HG03439 (cell line): ENCODE measurements at regions not wholly inside any gene's neighbourhood (a gene's known extent, or its start where the extent isn't known, plus 50 kb on each side); places are given as distances from the start of the nearest gene placed in this dataset.
A peak's percentile ranks its signal among the peaks of the same experiment; 100 is the strongest.
"Not testable (repeated sequence)": the region's sequence is repeated elsewhere in the genome, so short reads cannot be mapped to it uniquely, and the experiment has no call there.

ENCODE experiments used
- ATAC-seq: cut with Tn5 transposase; IDR thresholded peaks from one replicate; pipeline ENCODE4 v1.9.1; 2021; ENCODE audit warnings: mild to moderate bottlenecking, moderate library complexity; ENCODE audit not compliant: unreplicated experiment

GRCh38 chr1:219070395-219070794 lies 103.3 kb upstream of the LYPLAL1 start:
- ATAC-seq, result not testable (repeated sequence)

DNA sequence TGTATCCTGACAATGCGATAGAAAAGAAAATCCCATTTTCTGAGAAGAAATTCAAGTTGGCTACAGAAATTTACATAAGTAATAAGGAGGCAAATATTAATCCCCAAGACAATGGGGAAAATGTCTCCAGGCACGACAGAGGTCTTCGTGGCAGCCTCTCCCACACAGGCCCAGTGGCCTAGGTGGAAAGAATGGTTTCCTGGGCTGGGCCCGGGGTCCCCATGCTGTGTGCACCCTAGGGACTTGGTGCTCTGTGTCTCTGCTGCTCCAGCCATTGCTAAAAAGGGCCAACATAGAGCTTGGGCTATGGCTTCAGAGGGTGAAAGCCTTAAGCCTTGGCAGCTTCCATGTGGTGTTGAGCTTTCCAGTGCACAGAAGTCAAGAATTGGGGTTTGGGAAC lies 102.5 kb upstream of the LYPLAL1 start:
- ATAC-seq, result no peak

DNA sequence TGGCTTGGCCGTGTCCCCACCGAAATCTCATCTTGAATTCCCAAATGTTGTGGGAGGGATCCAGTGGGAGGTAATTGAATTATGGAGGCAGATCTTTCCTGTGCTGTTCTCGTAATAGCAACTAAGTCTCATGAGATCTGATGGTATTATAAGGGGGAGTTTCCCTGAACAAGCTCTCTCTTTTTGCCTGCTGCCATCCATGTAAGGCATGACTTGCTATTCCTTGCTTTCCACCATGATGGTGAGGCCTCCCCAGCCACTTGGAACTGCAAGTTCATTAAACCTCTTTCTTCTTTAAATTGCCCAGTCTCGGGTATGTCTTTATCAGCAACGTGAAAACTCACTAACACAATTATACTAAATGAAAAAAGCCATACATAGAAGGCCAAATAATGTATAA lies 101.3 kb upstream of the LYPLAL1 start:
- ATAC-seq, result no peak

GRCh38 chr1:219074084-219074728 lies 99.5 kb upstream of the LYPLAL1 start:
- ATAC-seq, result no peak

DNA sequence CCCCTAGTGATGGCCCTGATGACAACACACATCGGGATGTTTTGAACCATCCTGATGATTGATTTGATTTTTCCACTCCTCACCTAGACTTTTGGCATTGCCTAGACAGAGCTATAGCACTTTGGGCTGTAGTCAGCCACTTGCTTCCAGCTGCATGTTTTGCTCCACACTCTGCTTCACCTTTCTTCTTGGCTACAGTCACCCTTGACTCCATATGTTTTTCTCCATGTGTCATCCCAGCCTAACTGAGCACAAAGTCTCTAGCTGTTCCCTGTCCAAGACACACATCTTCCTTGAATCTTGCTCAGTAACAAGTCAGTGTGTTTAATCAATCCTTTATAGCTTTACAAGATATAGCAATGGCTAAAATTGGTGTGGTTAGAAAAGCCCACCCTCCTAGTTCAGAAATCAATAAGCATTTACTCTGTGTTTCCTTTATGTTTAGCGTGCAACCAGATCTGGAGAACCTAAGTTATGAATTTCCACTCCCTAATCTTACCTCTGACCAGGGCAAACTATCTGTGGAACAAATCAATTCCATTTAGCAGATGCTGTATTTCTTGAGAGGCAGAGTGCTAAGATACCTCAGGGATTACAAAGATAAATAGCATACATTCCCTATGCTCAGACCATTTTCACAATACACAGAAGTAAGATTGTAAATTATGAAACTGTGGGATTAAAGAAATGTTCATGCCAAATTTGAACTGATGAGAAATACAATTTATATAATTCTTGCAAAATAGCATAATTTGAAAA lies 98.4 kb upstream of the LYPLAL1 start:
- ATAC-seq, result no peak

DNA sequence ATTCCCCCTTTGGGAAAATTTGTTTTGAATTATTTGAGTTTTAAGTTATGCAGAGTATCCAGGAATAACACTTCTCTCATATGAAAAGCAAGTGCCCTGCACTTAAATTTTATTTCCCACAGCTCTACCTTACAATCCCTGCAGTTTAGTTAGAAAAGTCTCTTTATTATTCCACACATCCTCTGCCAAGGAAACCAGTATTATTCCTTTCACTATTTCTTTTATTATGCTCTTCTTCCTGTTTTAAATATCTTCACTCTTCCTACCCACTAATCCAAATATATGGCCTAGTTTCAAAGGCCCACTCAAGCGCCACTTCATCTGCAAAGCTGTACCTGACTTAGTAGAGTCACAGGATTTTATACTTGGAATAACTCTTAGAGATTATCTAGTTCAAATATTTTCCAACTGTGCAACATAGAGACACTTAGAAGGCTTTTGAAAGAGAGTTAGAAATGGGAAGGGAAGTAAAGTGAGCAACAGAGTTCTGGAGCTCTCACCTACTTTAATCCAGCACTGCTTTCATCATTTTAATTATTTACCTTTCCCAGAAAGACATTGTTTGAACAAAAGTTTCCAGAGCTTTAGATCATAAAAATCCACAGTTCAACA lies 97.2 kb upstream of the LYPLAL1 start:
- ATAC-seq, result no peak

GRCh38 chr1:219077767-219078166 lies 95.9 kb upstream of the LYPLAL1 start:
- ATAC-seq, result not testable (repeated sequence)

- ATAC-seq, result peak; percentile 65
Observed at GRCh38 chr1:219081943-219082925, 91.4 kb upstream of the LYPLAL1 start.

DNA sequence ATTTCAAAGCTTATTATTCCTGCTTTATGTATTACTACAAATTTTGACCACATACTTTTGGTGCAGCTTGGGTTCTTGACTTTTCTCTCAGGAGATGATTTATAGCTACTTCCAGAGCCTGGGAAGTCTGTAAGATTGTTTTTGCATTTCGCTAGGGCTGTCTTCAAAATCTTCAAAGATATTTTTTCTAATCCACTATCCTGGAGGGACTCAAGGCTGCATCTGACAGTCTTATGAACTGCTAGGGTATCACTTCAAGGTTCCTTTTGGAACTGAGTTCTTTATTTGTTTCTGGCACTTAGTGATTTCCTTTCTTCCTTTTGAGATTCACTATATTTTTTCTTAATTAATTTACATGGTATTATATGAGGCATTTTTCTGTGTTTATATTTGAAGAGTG lies 90.0 kb upstream of the LYPLAL1 start:
- ATAC-seq, result no peak

GRCh38 chr1:219085082-219085481 lies 88.6 kb upstream of the LYPLAL1 start:
- ATAC-seq, result no peak

- no peak for ATAC-seq
Observed at GRCh38 chr1:219085988-219086387, 87.7 kb upstream of the LYPLAL1 start.

DNA sequence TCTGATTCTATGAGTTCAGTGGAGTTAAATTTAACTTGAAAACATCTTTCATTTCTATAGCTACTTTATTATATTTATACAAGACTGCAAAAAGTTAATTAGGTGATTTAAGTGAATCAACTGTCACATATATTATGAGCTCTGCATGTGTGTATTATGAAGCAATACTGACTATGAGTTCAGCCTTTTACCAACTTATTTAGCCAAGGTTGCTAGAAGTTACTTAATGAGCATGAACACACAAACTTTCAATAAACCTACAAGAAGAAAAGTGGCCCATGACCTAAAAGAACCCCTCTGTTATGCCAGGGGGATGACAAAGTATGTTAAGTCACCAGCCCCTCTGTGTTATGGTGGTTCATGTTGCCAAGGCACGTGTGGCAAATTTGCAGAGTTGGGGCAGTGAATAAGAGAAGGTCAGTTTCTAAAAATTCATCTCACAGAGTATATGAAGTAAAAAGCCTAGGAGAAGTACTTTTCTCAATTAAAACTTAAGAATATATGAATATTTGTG lies 86.7 kb upstream of the LYPLAL1 start:
- no peak for ATAC-seq

DNA sequence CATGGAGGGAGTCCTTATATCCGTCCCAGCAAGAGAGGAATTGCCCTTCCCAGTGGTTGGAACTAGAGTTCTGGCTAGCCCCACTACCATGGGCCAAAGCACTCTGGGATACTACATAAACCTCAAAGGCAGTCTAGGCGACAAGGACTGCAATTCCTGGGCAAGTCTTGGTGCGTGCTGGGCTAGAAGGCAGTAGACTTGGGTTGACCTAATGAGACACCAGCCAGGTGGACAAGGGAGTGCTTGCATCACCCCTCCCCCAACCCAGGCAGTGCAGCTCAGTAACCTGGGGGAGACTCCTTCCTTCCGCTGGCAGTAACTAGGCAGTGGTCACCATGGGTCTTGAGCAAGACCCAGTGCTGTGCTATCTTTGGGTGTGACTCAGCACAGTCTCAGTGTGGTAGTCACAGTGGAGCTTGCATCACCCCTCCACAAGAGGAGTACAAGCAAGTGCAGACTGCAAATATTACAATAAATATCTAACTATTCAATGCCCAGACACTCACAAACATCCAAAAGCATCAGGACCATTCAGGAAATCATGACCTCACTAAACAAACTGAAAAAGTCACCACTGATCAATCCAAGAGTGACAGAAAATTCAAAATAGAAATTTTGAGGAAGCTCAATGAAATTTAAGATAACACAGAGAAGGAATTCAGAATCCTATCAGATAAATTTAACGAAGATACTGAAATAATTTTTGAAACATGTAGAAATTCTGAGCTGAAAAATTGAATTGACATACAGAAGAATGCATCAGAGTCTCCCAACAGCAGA lies 84.7 kb upstream of the LYPLAL1 start:
- peak; percentile 55 for ATAC-seq

DNA sequence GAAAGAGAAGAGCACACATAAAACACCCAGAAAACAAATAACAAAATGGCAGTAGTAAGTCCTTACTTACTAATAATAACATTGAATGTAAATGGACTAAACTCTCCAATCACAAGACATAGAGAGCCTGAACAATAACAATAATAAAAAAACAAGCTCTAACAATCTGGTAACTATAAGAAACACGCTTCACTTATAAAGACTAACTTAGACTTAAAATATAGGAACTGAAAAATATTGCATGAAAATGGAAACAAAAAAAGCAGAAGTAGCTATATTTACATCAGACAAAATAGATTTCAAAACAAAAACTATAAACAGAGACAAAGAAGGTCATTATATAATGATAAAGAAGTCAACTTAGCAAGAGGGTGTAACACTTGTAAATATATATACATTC lies 83.1 kb upstream of the LYPLAL1 start:
- peak; percentile 90 for ATAC-seq

DNA sequence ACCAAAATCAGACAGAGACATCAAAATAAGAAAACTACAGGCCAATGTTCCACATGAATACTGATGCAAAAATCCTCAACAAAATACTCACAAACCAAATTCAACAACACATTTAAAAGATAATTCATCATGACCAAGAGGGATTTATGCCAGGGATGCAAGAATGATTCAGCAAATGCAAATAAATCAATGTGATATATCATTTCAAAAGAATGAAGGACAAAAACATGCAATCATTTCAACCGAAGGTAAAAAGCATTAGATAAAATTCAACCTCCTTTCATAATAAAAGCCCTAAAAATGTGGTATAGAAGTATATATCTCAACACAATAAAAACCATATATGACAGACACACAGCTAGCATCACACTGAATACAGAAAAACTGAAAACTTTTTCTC lies 81.5 kb upstream of the LYPLAL1 start:
- no peak for ATAC-seq

GRCh38 chr1:219099307-219099706 lies 74.4 kb upstream of the LYPLAL1 start:
- ATAC-seq, result no peak

DNA sequence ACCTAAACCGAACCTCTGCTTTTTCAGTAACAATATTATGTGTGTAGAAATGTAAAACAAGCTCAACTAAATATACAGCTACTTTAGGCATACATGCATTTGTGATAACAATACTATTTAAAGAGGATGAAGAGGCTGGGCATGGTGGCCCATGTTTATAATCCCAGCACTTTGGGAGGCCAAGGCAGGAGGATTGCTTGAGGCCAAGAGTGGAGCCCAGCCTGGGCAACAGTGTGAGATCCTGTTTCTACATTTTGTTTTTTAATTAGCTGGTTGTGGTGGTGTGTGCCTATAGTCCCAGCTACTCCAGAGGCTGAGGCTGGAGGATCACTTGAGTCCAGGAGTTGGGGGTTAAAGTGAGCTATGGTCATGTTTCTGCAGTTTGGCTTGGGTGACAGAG lies 73.6 kb upstream of the LYPLAL1 start:
- ATAC-seq, result no peak

DNA sequence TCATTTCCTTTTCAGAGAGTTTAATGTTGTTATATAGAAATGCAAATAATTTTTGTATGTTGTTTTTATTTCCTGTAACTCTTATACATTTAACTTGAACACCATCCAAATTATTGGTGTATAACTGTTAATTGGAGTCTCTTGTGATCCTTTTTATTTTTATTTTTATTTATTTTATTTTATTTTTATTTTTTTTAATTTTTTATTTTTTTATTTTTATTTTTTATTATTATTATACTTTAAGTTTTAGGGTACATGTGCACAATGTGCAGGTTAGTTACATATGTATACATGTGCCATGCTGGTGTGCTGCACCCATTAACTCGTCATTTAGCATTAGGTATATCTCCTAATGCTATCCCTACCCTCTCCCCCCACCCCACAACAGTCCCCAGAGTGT lies 71.2 kb upstream of the LYPLAL1 start:
- ATAC-seq, result not testable (repeated sequence)

DNA sequence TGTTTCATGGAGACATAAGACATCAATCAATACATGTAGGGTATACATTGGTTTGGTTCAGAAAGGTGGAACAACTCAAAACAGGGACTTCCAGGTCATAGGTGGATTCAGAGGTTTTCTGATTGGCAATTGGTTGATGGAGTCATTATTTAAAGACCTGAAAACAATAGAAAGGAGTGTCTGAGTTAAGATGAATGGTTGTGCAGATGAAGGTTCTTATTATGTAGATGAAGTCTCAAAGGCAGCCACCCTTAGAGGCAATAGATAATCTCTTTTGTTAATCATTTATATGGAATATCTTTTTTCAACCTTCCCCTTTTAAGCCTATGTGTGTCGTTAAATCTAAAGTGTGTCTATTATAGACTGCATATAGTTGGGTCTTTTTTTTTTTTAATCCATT lies 67.8 kb upstream of the LYPLAL1 start:
- no peak for ATAC-seq

GRCh38 chr1:219109424-219110018 lies 64.2 kb upstream of the LYPLAL1 start:
- no peak for ATAC-seq
